VCaP (cell line): ENCODE measurements at regions not wholly inside any gene's neighbourhood (a gene's known extent, or its start where the extent isn't known, plus 50 kb on each side); places are given as distances from the start of the nearest gene placed in this dataset.

Experiments
- H3K27ac ChIP-seq: fragments of 450-650 bp; 2 replicates; pipeline ENCODE4 v1.5.1; 2017
- CTCF ChIP-seq: fragments of 450-650 bp; conservative IDR thresholded peaks from 2 replicates; pipeline ENCODE4 v1.5.1; 2017; ENCODE audit warnings: mild to moderate bottlenecking, moderate library complexity

GRCh38 chr3:141686466-141687291 lies 51.4 kb upstream of the RNF7 start:
- H3K27ac ChIP-seq, result peak overlapping the region; percentile 36
- TF ChIP-seq CTCF, result no peak
